ENCODE measurements at regions not wholly inside any gene's neighbourhood (a gene's known extent, or its start where the extent isn't known, plus 50 kb on each side); places are given as distances from the start of the nearest gene placed in this dataset.

DNA sequence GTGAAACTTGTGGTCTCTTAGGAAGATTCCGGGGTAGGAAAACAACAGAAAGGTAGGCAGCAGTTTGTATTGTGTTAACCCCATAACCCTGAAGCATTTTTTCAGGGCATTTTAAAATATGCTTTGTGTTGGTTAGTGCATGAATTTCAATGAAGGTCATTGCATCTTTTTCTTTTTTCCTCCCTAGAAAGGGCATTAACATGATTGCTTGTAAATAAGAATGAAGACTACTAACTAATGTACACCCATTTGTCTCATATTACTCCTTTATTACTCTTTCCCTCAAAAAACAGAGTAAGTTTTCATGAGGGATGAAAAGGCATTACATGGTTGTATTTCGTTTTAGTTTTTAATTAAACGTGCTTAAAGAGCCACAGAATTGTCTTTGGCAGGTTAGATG lies 141.4 kb downstream of the OGFRL1 start:
- H3K4me1 ChIP-seq (ENCODE audit: control insufficient read depth, insufficient read depth, low read length) = no peaks in the 10 kb centered on the region
- DNase-seq = no peak
- no peaks in the 10 kb centered on the region for H3K27me3 ChIP-seq (ENCODE audit: control insufficient read depth, insufficient read depth)
- no peak overlapping the region for H3K27ac ChIP-seq (ENCODE audit: low read length)
- H3K4me3 ChIP-seq (ENCODE audit: low read length) = no peak overlapping the region
- ATAC-seq = no peak
- WGBS = 79% methylated on average over 3 of the region's 3 CpGs
- H3K9me3 ChIP-seq (ENCODE audit: control insufficient read depth, low read length) = no peaks in the 10 kb centered on the region
- intact Hi-C loops (cut with DNase I) = no loop called here

DNA sequence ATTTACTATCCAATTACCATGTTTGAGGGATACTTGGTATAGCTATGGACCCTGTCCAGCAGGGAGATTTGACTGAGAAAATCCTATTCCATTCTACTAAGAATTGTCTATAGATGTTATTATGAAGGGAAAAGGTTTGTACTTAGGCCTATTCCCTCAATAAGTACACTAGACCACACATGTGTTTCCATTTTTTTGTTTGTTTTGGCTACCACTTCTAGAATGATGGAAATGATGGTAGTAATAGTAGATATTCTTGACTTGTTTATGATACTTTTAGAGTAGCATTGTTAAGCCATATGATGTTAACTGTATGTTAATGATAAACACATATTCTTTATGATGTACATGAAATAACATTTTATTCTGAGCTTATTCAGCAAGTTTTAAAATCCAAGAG lies 144.8 kb downstream of the OGFRL1 start:
- no peaks in the 10 kb centered on the region for H3K4me1 ChIP-seq (ENCODE audit: control insufficient read depth, insufficient read depth, low read length)
- no peak overlapping the region for H3K4me3 ChIP-seq (ENCODE audit: low read length)
- no peak for DNase-seq
- no peak for ATAC-seq
- no peak overlapping the region for H3K27ac ChIP-seq (ENCODE audit: low read length)
- no peaks in the 10 kb centered on the region for H3K27me3 ChIP-seq (ENCODE audit: control insufficient read depth, insufficient read depth)
- H3K9me3 ChIP-seq (ENCODE audit: control insufficient read depth, low read length) = no peaks in the 10 kb centered on the region
- intact Hi-C loops (cut with DNase I) = no loop called here

GRCh38 chr6:71444222-71444621 lies 155.6 kb downstream of the OGFRL1 start:
- Histone ChIP-seq H3K27me3 (ENCODE audit: control insufficient read depth, insufficient read depth) (no peaks in the 10 kb centered on the region), H3K4me3 (ENCODE audit: low read length) (no peak overlapping the region), H3K27ac (ENCODE audit: low read length) (no peak overlapping the region), H3K4me1 (ENCODE audit: control insufficient read depth, insufficient read depth, low read length) (no peaks in the 10 kb centered on the region), H3K9me3 (ENCODE audit: control insufficient read depth, low read length) (peaks cover 2% of the 10 kb centered on the region)
- 56% methylated on average over 4 of the region's 4 CpGs for WGBS
- intact Hi-C loops (cut with DNase I) = no loop called here
- ATAC-seq (peak; percentile 61 to 63), DNase-seq (no peak)

DNA sequence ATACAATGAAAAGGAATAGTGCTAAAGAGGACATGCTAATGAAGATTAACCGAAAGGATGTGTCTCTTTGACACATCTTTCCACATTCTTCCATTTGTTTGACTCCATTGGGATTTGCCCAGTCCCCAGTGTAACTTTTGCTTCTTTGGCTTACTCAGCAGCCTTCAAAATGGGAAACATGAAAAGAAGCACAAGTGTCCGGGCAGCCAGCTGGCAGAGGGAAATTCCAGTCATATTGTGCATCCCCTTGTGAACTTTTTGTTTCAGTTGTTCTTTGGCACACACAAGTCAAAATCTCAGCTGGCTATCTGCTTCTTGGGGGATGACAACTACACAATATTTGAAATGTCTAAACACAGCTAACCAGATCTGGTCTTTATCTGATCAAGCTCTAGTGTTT lies 157.4 kb downstream of the OGFRL1 start:
- intact Hi-C loops (cut with DNase I) = no loop called here

GRCh38 chr6:71446470-71446869 lies 157.9 kb downstream of the OGFRL1 start:
- Histone ChIP-seq H3K9me3 (ENCODE audit: control insufficient read depth, low read length) (no peaks in the 10 kb centered on the region), H3K27me3 (ENCODE audit: control insufficient read depth, insufficient read depth) (no peaks in the 10 kb centered on the region), H3K4me1 (ENCODE audit: control insufficient read depth, insufficient read depth, low read length) (no peaks in the 10 kb centered on the region), H3K27ac (ENCODE audit: low read length) (no peak overlapping the region), H3K4me3 (ENCODE audit: low read length) (no peak overlapping the region)
- intact Hi-C loops (cut with DNase I) = no loop called here
- no peak for DNase-seq
- no peak for ATAC-seq
- WGBS = 62% methylated on average over 4 of the region's 4 CpGs

More for the DNA sequence above, 157.4 kb downstream of the OGFRL1 start:
- Histone ChIP-seq H3K4me3 (ENCODE audit: low read length) (no peak overlapping the region), H3K9me3 (ENCODE audit: control insufficient read depth, low read length) (no peaks in the 10 kb centered on the region), H3K4me1 (ENCODE audit: control insufficient read depth, insufficient read depth, low read length) (no peaks in the 10 kb centered on the region), H3K27ac (ENCODE audit: low read length) (no peak overlapping the region), H3K27me3 (ENCODE audit: control insufficient read depth, insufficient read depth) (no peaks in the 10 kb centered on the region)
- peak in 1 of 3 donors; percentile 32 for DNase-seq
- WGBS = 57% methylated on average over 2 of the region's 2 CpGs
- no peak for ATAC-seq

- Histone ChIP-seq H3K9me3 (ENCODE audit: control insufficient read depth, low read length) (no peaks in the 10 kb centered on the region), H3K4me3 (ENCODE audit: low read length) (no peak overlapping the region), H3K27ac (ENCODE audit: low read length) (no peak overlapping the region), H3K4me1 (ENCODE audit: control insufficient read depth, insufficient read depth, low read length) (no peaks in the 10 kb centered on the region), H3K27me3 (ENCODE audit: control insufficient read depth, insufficient read depth) (no peaks in the 10 kb centered on the region)
- intact Hi-C loops (cut with DNase I) = no loop called here
- DNase-seq (no peak), ATAC-seq (no peak)
- 52% methylated on average over 5 of the region's 5 CpGs for WGBS
These were observed 164.2 kb downstream of the OGFRL1 start for GRCh38 chr6:71452697-71453370.

- Histone ChIP-seq H3K4me1 (ENCODE audit: control insufficient read depth, insufficient read depth, low read length) (no peaks in the 10 kb centered on the region), H3K27ac (ENCODE audit: low read length) (no peak overlapping the region), H3K9me3 (ENCODE audit: control insufficient read depth, low read length) (no peaks in the 10 kb centered on the region), H3K4me3 (ENCODE audit: low read length) (no peak overlapping the region), H3K27me3 (ENCODE audit: control insufficient read depth, insufficient read depth) (no peaks in the 10 kb centered on the region)
- intact Hi-C loops (cut with DNase I) = no loop called here
- no peak for DNase-seq
- no peak for ATAC-seq
These were observed 164.7 kb downstream of the OGFRL1 start for GRCh38 chr6:71453371-71453706.

- no peak for ATAC-seq
- H3K4me1 ChIP-seq (ENCODE audit: control insufficient read depth, insufficient read depth, low read length) = no peaks in the 10 kb centered on the region
These were observed 165.4 kb downstream of the OGFRL1 start for GRCh38 chr6:71454056-71454455.

DNA sequence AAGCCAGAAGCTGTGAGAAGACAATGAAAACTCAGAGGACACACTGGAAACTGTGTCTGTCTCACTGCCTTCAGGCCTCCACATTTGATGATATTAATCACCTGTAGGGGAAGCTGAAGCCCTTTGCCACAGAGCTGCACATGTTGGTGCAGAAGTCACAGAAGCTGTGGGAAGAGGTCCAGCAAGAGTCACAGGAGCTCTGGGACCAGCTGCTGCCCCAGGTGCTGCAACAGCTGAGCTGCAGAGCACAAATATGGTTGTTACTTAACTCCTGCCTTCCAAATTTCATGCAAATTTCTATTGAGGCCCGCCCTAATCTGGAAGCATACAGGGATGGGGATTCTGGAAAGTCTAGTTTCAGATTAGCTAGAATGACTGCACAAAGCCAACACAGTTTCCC lies 169.3 kb downstream of the OGFRL1 start:
- no peaks in the 10 kb centered on the region for H3K4me1 ChIP-seq (ENCODE audit: control insufficient read depth, insufficient read depth, low read length)
- WGBS = 83% methylated on average over 1 of the region's 1 CpG
- H3K27ac ChIP-seq (ENCODE audit: low read length) = no peak overlapping the region
- DNase-seq (no peak), ATAC-seq (no peak)
- intact Hi-C loops (cut with DNase I) = no loop called here
- H3K9me3 ChIP-seq (ENCODE audit: control insufficient read depth, low read length) = no peaks in the 10 kb centered on the region
- no peak overlapping the region for H3K4me3 ChIP-seq (ENCODE audit: low read length)
- no peaks in the 10 kb centered on the region for H3K27me3 ChIP-seq (ENCODE audit: control insufficient read depth, insufficient read depth)

More at GRCh38 chr6:71454056-71454455, 165.4 kb downstream of the OGFRL1 start:
- no peak overlapping the region for H3K27ac ChIP-seq (ENCODE audit: low read length)
- no peaks in the 10 kb centered on the region for H3K9me3 ChIP-seq (ENCODE audit: control insufficient read depth, low read length)
- WGBS = 53% methylated on average over 1 of the region's 1 CpG
- H3K4me3 ChIP-seq (ENCODE audit: low read length) = no peak overlapping the region
- intact Hi-C loops (cut with DNase I) = no loop called here
- no peak for DNase-seq
- no peaks in the 10 kb centered on the region for H3K27me3 ChIP-seq (ENCODE audit: control insufficient read depth, insufficient read depth)

GRCh38 chr6:71459162-71459561 lies 170.6 kb downstream of the OGFRL1 start:
- H3K27me3 ChIP-seq (ENCODE audit: control insufficient read depth, insufficient read depth) = no peaks in the 10 kb centered on the region
- no peak overlapping the region for H3K27ac ChIP-seq (ENCODE audit: low read length)
- no peak overlapping the region for H3K4me3 ChIP-seq (ENCODE audit: low read length)
- intact Hi-C loops (cut with DNase I) = no loop called here
- H3K4me1 ChIP-seq (ENCODE audit: control insufficient read depth, insufficient read depth, low read length) = no peaks in the 10 kb centered on the region
- no peak for ATAC-seq
- H3K9me3 ChIP-seq (ENCODE audit: control insufficient read depth, low read length) = no peaks in the 10 kb centered on the region
- 96% methylated on average over 2 of the region's 2 CpGs for WGBS
- no peak for DNase-seq

GRCh38 chr6:71460933-71461332 lies 172.3 kb downstream of the OGFRL1 start:
- 88% methylated on average over 3 of the region's 3 CpGs for WGBS
- no peaks in the 10 kb centered on the region for H3K4me1 ChIP-seq (ENCODE audit: control insufficient read depth, insufficient read depth, low read length)
- no peak overlapping the region for H3K27ac ChIP-seq (ENCODE audit: low read length)
- DNase-seq = no peak
- no peak overlapping the region for H3K4me3 ChIP-seq (ENCODE audit: low read length)
- no peaks in the 10 kb centered on the region for H3K9me3 ChIP-seq (ENCODE audit: control insufficient read depth, low read length)
- no peaks in the 10 kb centered on the region for H3K27me3 ChIP-seq (ENCODE audit: control insufficient read depth, insufficient read depth)
- no peak for ATAC-seq
- intact Hi-C loops (cut with DNase I) = no loop called here

- intact Hi-C loops (cut with DNase I) = no loop called here
- DNase-seq (no peak), ATAC-seq (no peak)
- no peak overlapping the region for H3K4me3 ChIP-seq (ENCODE audit: low read length)
- H3K27me3 ChIP-seq (ENCODE audit: control insufficient read depth, insufficient read depth) = no peaks in the 10 kb centered on the region
- no peak overlapping the region for H3K27ac ChIP-seq (ENCODE audit: low read length)
- no peaks in the 10 kb centered on the region for H3K9me3 ChIP-seq (ENCODE audit: control insufficient read depth, low read length)
- 87% methylated on average over 1 of the region's 1 CpG for WGBS
- H3K4me1 ChIP-seq (ENCODE audit: control insufficient read depth, insufficient read depth, low read length) = no peaks in the 10 kb centered on the region
These were observed 174.4 kb downstream of the OGFRL1 start for GRCh38 chr6:71463061-71463460.

All from right cardiac atrium (tissue), 5 donors.